A673 (cell line): ENCODE measurements at regions not wholly inside any gene's neighbourhood (a gene's known extent, or its start where the extent isn't known, plus 50 kb on each side); places are given as distances from the start of the nearest gene placed in this dataset.

Experiments
- BruUV-seq: library from RNA; stranded (reverse); fragments of 400-500 nt; replicated peaks from 2 replicates; lab custom pipeline; 2021; lab: Mats Ljungman, UMichigan
- CTCF ChIA-PET: fragments of 300-600 bp; sonication (Branson Sonifier 250); formaldehyde crosslinking; loops from one replicate; lab custom pipeline; 2022; ENCODE audit warnings: antibody characterized with exemption; lab: Charles Lee
- POLR2A ChIA-PET: fragments of 300-600 bp; sonication (Branson Sonifier 250); formaldehyde crosslinking; loops from one replicate; lab custom pipeline; 2022; ENCODE audit warnings: antibody characterized with exemption; ENCODE audit not compliant: low non-redundant PET; lab: Charles Lee
- DNase-seq: peaks from one replicate; pipeline ENCODE4 v3.0.0-alpha.2; 2015; ENCODE audit warnings: low spot score
- H3K27ac ChIP-seq: fragments of 200-600 bp; sonication (generic); 2 replicates; pipeline ENCODE4 v1.5.1; 2016; ENCODE audit warnings: mixed run types, low read depth, mild to moderate bottlenecking, mixed read lengths, antibody characterized with exemption, low read length; ENCODE audit not compliant: poor library complexity, severe bottlenecking
- H3K27me3 ChIP-seq: fragments of 200-600 bp; sonication (generic); replicated peaks from 2 replicates; pipeline ENCODE4 v1.6.1; 2017; ENCODE audit warnings: mixed run types, low read depth, mild to moderate bottlenecking, mixed read lengths, antibody characterized with exemption, low read length; ENCODE audit not compliant: insufficient read depth, poor library complexity
- H3K36me3 ChIP-seq: fragments of 200-600 bp; sonication (generic); 2 replicates; pipeline ENCODE4 v1.6.1; 2016; ENCODE audit warnings: mixed run types, mild to moderate bottlenecking, mixed read lengths, antibody characterized with exemption, low read length; ENCODE audit not compliant: insufficient read depth, poor library complexity, severe bottlenecking
- H3K4me1 ChIP-seq: fragments of 200-600 bp; sonication (generic); 2 replicates; pipeline ENCODE4 v1.6.1; 2017; ENCODE audit warnings: mixed run types, mild to moderate bottlenecking, mixed read lengths, antibody characterized with exemption, low read length; ENCODE audit not compliant: insufficient read depth, poor library complexity, severe bottlenecking
- H3K4me3 ChIP-seq: fragments of 200-600 bp; sonication (generic); 2 replicates; pipeline ENCODE4 v1.5.1; 2016; ENCODE audit warnings: low read depth, mixed run types, mild to moderate bottlenecking, mixed read lengths, low read length; ENCODE audit not compliant: poor library complexity, severe bottlenecking
- H3K9me3 ChIP-seq: fragments of 200-600 bp; sonication (generic); 2 replicates; pipeline ENCODE4 v1.6.1; 2016; ENCODE audit warnings: mixed run types, low read depth, mild to moderate bottlenecking, mixed read lengths, antibody characterized with exemption, low read length; ENCODE audit not compliant: poor library complexity, severe bottlenecking
- EZH2 ChIP-seq: fragments of 200-600 bp; sonication (generic); IDR thresholded peaks from 2 replicates; pipeline ENCODE4 v1.6.1; 2017; ENCODE audit warnings: borderline replicate concordance, low read depth, mild to moderate bottlenecking, mixed read lengths, antibody characterized with exemption, low read length; ENCODE audit not compliant: poor library complexity, severe bottlenecking
- intact Hi-C: fragments of 100-400 bp; cut with micrococcal nuclease; formaldehyde crosslinking; loops from one replicate; pipeline ENCODE4 v1.10.0; 2022; ENCODE audit not compliant: unreplicated experiment
- TF ChIP-seq, protein P1 (sequence below): fragments of 300-800, 200-600 bp; sonication (generic); conservative IDR thresholded peaks from 2 replicates; pipeline ENCODE4 v1.5.1; 2017; ENCODE audit warnings: low read depth, mild to moderate bottlenecking, antibody characterized with exemption, low read length, moderate library complexity, mixed read lengths

DNA sequence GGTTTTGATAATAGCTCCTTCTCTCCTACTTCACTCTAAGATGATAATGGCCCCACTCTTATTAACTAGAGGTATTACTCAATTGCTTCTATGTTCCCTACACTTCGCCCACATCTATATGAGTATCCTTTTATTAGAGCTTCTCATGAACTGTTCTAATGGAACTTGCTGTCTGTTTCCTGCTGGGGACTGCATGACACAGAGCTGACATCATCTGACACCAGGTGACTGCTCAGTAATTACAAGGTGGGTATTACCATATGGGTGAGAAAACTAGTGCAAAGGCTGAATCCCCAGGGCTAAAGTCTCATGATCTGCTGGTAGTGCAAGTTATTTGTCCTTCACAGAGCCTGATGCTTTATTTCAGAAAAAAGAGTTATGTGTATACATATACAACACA, 146.2 kb upstream of the PLCXD3 start:
- TF ChIP-seq, protein P1, sequence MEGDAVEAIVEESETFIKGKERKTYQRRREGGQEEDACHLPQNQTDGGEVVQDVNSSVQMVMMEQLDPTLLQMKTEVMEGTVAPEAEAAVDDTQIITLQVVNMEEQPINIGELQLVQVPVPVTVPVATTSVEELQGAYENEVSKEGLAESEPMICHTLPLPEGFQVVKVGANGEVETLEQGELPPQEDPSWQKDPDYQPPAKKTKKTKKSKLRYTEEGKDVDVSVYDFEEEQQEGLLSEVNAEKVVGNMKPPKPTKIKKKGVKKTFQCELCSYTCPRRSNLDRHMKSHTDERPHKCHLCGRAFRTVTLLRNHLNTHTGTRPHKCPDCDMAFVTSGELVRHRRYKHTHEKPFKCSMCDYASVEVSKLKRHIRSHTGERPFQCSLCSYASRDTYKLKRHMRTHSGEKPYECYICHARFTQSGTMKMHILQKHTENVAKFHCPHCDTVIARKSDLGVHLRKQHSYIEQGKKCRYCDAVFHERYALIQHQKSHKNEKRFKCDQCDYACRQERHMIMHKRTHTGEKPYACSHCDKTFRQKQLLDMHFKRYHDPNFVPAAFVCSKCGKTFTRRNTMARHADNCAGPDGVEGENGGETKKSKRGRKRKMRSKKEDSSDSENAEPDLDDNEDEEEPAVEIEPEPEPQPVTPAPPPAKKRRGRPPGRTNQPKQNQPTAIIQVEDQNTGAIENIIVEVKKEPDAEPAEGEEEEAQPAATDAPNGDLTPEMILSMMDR, result no peak
- no peak for TF ChIP-seq EZH2
- no peaks in the 10 kb centered on the region for H3K9me3 ChIP-seq
- intact Hi-C loops, result no loop called here
- H3K27ac ChIP-seq, result no peak overlapping the region
- H3K4me3 ChIP-seq, result no peak overlapping the region
- no TSS peak for BruUV-seq
- no peaks in the 10 kb centered on the region for H3K4me1 ChIP-seq
- DNase-seq, result no peak
- ChIA-PET CTCF (interaction anchor here (0.6 kb wide), 1 partner anchor 40 kb away, joined by 3 read pairs; no protein-coding TSS in a partner anchor), POLR2A (no interaction called here)
- H3K27me3 ChIP-seq, result no peaks in the 10 kb centered on the region
- no peaks in the 10 kb centered on the region for H3K36me3 ChIP-seq

DNA sequence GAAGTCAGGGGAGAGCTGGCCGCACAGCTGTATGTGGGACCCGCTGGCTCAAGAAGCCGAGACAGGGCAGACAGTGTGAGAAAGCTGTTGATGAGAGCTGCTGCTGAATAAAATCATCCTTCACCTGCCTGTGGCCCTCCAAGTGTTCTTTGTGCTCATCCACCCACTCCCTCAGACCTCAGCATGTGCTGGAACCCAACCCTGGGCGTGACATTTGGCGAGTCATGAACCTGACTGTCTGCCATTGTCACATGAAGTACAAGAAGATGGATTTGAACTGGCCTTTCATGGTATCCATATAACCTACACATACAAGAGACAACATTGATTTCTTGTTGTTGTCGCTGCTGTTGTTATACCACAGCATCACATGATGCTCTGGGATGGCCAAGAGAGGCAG, 139.7 kb upstream of the PLCXD3 start:
- Histone ChIP-seq H3K4me3 (no peak overlapping the region), H3K27ac (no peak overlapping the region), H3K27me3 (no peaks in the 10 kb centered on the region), H3K36me3 (no peaks in the 10 kb centered on the region), H3K4me1 (no peaks in the 10 kb centered on the region), H3K9me3 (no peaks in the 10 kb centered on the region)
- intact Hi-C loops, result no loop called here
- BruUV-seq, result no TSS peak
- TF ChIP-seq EZH2, result no peak
- TF ChIP-seq, protein P1, result no peak
- ChIA-PET POLR2A (no interaction called here), CTCF (no interaction called here)
- no peak for DNase-seq

DNA sequence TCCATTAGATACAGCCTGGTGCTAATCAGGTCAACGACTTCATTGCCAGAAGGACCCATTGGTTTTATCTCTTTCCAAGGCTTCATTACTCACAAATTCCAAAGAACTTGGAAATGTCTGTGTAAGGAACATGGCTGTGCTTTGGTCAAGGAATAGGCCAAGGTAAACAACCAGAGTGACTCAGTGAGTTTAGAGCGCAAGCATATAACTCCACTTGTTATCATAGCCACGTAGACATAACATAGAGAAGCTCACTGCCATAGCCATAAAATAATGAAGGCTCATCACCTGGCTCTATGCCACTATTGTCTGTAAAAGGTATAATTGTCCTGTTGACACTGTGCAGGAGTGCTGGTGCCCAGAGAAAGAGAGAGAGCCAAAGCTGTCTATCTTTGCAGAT, 139.3 kb upstream of the PLCXD3 start:
- no peaks in the 10 kb centered on the region for H3K4me1 ChIP-seq
- H3K4me3 ChIP-seq, result no peak overlapping the region
- H3K27me3 ChIP-seq, result no peaks in the 10 kb centered on the region
- POLR2A ChIA-PET, result no interaction called here
- no peak for DNase-seq
- BruUV-seq, result no TSS peak
- CTCF ChIA-PET, result no interaction called here
- H3K27ac ChIP-seq, result no peak overlapping the region
- no peak for TF ChIP-seq EZH2
- H3K36me3 ChIP-seq, result no peaks in the 10 kb centered on the region
- intact Hi-C loops, result loop anchor here (10.0 kb wide), 1 partner anchor 335 kb away; no protein-coding TSS in a partner anchor
- H3K9me3 ChIP-seq, result no peaks in the 10 kb centered on the region

DNA sequence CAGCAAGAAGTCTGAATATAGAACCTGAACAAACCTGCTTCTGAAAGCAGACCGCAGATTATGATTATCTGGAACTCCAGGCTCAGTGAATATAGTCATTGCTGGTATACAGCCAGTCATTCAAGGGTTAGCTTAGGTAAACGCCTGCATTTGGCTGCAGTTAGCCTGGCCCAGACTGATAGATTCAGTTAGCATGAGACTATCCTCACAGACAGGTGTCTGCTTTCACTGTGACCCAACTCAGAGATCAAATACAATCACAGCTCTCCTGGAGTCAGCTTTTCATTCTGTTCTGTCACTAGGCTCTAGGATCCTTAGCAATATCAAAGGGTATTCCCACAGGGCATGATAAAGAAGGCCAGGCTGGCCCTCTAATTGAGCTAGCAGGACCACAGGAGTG, 138.6 kb upstream of the PLCXD3 start:
- Histone ChIP-seq H3K27ac (no peak overlapping the region), H3K27me3 (no peaks in the 10 kb centered on the region), H3K9me3 (no peaks in the 10 kb centered on the region), H3K4me3 (no peak overlapping the region), H3K36me3 (no peaks in the 10 kb centered on the region), H3K4me1 (no peaks in the 10 kb centered on the region)
- POLR2A ChIA-PET, result no interaction called here
- TF ChIP-seq, protein P1, result no peak
- intact Hi-C loops, result loop anchor here (10.0 kb wide), 1 partner anchor 334 kb away; no protein-coding TSS in a partner anchor
- CTCF ChIA-PET, result no interaction called here
- no TSS peak for BruUV-seq
- no peak for DNase-seq
